Right renal cortex interstitium (tissue), 3 donors: ENCODE measurements at regions not wholly inside any gene's neighbourhood (a gene's known extent, or its start where the extent isn't known, plus 50 kb on each side); places are given as distances from the start of the nearest gene placed in this dataset.

Experiments used
- DNase-seq, 3 donors: peaks; one replicate each; pipeline ENCODE4 v3.0.0-alpha.2; 2013; ENCODE audit warnings: low read depth in 3 of 3, low spot score in 2 of 3

GRCh38 chr18:73485166-73485565, 617.4 kb upstream of the NETO1 start:
- no peak for DNase-seq

GRCh38 chr18:73482901-73483300, 615.1 kb upstream of the NETO1 start:
- no peak for DNase-seq

DNA sequence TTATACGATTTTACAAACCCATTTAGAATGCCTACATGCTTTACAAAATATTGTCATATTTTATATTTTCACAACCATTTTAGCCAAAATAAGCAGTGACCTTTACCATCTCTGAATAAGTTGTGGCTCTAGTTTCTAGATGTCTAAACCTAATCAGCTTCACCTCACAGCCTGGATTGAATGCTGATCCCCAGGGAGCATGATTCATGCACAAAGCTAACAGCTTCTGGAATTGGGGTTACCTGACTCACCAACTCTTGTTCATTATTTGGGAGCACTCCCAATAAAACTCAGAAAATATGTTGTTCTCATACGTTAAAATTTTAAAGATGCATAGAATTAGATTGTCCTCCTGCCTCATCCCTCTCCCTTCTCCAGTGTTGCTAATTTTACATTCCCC, 611.7 kb upstream of the NETO1 start:
- no peak for DNase-seq

DNA sequence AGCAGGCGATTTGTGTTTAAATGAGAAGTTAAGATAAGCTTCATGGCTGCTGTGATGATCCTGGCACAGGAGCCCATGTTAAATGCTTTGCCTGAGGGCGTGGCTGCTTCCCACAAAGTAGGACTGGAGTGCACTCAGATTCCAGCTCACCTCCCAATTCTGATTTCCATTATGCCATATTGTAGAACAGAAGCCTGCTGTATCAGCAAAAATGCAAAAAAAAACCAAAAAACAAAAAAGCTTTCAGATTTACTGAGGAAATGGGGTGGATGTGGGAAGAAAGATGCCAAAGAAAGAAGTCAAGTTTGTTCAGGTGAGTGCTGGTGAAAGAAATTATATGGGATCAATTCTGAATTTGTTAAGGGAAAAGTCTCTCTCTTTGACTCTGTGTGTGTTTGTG, 610.4 kb upstream of the NETO1 start:
- DNase-seq: no peak

DNA sequence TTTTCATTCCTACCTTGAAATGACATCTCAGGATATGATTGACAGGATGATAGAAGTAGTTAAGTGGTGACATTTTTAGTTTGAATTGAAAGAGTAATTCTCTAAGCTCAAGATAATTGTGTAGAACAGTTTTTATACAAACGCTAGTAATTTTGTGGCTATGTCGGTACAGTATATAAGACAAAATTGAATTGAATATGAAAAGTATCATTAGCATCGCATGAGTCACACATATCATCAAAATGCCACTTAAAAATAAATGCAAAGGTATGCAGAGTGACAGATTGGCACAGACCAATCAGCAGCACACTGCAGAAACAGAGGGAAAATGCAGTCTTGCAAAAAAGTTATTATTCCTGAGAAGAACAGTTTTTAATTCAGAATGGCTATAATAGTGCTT, 608.2 kb upstream of the NETO1 start:
- DNase-seq: no peak

DNA sequence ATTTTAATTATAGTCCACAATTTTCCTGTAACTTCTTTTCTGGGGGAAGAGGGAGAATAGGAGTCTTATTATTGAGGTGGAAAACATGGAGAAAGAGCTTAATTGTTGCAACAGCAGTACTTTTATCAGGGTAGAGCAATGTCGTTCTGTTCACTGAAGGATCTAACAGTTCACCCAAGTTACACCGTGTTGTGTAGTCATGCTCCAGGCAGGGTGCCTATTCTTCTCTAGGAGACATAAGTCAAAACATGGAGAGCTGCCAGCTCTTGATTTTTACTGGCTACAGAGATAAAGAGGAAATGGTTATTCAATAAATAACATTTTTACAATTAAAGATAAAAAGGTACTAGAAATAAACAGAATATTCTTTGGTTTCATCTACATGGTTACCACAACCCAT, 594.3 kb upstream of the NETO1 start:
- DNase-seq: no peak

DNA sequence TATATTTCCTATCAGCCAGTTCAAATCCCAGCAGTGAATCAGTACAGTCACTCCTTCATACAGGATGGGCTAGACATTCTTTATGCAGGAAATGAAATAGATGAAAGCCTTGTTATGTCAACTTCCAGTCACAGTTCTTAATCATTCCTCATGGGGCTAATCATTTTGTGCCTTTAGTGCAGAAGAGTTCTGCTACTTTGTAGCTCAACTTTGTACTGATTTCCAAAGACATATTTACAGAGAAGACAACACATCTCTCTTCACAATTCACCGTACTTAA, 593.9 kb upstream of the NETO1 start:
- DNase-seq: no peak

DNA sequence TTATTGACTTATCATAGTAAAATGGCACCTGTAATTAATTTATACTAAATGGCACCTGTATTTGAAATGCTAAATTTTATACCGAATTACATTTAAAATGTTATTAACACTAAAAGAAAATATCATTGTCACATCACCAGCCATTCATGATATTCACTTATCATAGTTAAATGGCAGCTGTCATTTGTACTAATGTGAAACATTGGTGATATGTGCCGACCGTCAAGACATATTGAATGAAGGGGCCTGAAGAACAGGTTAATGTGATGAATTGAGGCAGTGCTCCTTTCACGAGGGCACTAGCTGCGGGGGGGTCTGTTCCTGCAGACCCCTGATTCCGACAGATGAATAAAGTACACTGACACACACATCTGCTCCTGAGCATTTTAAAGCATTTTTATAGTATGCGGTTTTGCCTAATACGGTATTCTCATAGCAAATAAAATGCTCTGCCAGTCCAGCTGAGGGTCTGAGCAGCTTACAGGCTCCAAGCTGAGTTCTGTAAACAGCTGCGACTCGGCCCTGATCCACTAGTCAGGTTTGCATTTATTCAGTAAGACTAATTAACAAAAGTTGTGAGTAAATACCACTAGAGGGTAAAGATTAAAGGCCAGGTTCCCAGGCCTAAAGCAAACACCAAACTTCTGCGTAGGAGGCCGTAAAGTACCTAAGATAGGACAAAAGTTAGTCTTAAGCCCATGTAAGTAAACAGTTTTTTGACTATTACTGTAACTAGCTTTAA, 593.4 kb upstream of the NETO1 start:
- DNase-seq: no peak

DNA sequence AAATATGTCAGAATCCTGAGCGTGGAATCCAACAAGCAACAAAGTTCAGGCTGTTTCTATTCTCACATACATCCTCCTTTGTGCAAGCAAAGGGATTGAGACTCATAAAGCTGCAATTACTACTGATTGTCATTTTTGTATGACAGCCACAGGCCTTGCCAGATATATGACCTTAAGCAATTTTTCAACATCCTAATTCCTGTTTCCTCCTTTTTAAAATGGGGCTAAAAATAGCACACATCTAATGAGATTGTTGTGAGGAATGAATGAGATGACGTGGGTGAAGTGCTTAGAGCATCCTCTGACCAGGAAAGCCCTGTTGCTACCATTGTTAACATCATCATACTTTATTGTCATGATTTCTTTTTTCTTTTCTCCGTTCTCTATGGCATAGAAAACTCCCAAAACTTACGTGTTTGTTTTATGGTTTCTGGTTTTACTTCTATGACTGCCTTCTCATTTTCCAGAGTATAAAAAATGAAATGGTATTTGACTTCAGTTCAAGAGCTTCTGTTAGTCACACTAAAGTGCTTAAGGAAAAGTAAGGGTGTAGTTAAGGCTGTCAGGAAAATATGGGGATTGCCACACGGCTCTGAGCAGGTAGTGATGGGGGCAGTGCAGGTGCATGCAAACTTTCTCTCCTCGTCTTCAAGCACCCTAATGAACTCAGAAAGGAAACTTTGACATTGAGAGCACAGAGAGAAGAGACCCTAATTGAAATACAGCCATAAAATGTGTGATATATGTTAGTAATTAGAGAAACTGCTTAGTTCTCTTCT, 590.6 kb upstream of the NETO1 start:
- no peak for DNase-seq

GRCh38 chr18:73456643-73457042, 588.9 kb upstream of the NETO1 start:
- no peak for DNase-seq

- DNase-seq: no peak
These were observed 585.1 kb upstream of the NETO1 start for GRCh38 chr18:73452866-73453265.

DNA sequence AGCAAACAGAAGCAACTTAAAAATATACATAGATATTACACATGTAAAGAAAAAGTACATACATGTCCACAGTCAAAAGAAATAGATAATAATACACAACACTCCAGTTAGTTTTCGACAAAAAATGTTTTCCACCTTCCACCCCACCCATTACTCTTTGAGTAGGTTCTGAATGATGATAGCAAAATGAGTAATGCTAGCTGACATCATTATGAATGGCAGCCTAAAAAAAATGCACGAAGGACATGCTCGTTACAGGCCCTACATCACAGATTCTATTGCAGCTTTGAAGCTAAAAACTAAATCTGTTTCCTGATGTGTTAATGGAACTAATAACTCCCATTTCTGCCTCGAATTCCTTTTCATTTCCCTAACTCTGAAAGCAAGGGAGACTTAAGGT, 578.7 kb upstream of the NETO1 start:
- no peak for DNase-seq

DNA sequence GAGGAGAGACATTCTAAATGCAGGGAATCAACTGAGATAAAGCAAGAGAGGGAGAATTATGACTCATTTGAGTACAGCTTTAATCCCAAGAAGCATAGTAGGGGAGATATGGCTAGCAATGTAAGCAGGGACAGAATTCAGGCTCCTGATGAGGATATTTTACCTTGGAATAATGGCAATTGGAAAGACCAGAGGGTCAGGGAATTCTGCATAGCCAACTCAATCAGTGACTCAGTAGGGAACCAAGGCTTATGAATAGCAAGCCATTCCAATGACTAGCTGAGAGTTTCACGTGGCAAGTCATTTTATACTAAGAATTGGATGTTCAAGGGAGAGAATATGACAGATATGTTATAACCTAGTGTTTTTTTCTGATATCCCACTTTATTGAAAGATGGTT, 563.8 kb upstream of the NETO1 start:
- no peak for DNase-seq

DNA sequence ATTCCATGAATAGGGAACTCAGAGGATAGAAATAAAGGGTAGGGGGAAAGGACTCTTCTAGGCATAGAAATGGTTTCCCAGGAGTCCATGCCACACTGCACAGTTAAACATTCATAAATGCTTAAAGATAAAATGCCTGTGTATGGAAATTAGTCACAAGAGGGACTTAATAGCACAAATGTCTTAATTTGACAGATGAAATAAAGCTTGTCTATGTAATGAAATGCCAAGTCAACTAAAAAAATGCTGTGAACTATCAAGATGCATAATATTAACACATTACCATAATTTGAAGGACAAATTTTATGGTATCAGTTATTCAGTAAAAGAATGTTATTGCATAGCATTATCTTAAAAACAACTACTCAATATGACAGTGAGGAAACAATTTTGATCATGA, 553.2 kb upstream of the NETO1 start:
- DNase-seq: no peak

DNA sequence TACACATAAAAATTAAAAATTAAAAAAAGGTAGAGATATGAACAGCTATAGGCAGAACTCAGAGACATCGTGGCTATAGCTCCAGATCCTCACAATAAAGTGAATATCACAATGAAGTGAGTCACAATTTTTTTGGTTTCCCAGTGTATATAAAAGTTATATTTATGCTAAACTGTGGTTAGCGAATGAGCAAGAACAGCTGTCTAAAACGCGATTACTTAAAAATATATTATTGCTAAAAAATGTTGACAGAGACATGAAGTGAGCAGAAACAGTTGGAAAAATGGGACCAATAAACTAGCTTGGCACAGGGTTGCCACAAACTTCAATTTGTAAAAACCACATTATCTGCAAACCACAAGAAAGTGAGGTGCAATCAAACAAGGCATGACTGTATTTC, 551.7 kb upstream of the NETO1 start:
- no peak for DNase-seq

GRCh38 chr18:73414598-73414997, 546.8 kb upstream of the NETO1 start:
- no peak for DNase-seq

DNA sequence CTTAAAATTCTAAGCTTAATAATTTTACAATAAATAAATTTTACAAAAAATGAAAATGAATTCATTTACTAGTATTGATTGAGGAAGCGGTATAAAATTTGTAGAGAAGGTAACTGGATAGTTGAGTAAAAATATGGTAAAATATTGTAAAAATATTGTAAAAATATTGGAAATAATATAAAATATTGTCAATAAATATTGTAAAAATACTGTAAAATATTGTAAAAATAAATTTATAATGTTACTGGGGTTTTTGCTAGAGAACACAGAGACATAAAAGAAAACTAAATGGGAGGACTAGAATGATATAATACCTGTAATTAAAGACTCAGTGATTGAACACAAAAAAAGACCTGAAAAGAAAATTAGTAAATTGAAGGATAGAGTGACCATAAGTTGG, 546.3 kb upstream of the NETO1 start:
- no peak for DNase-seq

DNA sequence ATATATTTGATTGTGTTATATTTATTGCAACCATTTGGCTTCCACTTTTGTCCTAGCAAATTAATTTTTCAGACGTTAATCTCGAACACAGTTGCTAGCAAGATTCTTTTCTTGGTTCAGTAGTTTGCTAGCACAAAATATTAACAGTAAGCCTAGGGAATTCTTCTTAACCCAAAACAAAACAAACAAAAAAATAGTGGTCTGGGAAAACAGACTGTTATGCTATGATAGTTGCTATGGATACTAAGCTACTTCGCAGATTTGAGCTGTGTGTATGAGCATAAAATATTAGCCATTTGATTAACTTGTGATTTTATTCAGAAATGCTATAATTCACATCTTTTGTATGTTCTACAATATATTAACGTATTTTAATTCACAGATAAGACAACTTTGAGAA, 541.5 kb upstream of the NETO1 start:
- DNase-seq: no peak

DNA sequence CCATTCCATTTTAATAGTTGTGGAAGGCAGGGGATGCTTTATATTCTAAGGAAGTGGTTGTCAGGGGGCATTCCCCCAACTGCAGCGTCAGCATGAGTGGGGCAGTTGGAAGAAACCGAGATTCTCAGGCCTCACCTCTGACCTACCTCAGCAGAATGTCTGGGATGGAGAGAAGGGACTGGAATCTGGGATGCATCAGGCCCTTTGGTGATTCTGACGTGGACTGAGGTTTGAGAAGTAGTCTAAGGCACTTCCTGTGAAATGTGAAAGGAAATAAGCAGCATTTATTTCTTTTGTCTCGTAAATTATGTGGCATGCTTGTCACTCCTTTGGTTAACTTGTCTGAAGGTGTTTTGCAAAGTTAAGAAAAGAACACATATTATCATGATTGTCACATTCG, 540.7 kb upstream of the NETO1 start:
- DNase-seq: no peak

GRCh38 chr18:73407506-73407905, 539.7 kb upstream of the NETO1 start:
- peak in 1 of 3 donors; percentile 35 for DNase-seq

DNA sequence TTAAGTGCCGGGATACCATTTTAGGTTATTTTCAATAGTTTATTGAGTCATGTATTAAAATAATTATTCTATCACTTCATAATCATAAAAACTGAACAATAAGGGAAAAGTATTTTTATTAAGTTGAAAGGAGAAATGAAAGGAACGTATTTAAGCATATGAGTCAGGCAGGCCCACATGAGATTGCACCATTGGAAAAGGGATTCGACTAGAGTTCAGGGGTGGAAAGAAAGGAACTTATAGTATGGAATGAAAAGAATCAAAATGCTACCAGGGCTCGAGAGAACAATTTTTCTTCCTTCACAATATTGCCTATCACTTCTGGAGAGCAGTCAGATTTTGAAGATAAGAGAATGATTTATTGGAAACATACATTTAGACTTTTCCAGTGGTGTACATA, 516.5 kb upstream of the NETO1 start:
- DNase-seq: no peak

DNA sequence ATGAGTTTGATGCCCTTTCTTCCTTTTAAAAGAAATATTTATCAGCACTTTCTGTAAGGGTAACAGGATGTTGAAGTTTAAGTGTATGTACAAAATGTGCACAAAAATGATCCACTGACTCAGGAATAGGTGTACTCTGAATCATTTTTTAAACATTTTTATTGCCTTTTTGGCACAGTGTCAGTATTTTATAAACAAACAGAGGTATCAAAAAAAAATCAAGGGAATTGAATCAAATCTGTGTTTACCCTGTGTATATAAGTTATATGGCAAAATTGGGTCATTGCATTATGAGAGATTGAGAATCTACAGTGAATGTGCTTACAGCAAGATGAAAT, 513.9 kb upstream of the NETO1 start:
- no peak for DNase-seq
